Stimulated activated CD8-positive, alpha-beta memory T cell treated with anti-CD3 and anti-CD28 coated beads, Interleukin-4, amount 100 ng/mL, for 48 hours (primary cell): ENCODE measurements at regions not wholly inside any gene's neighbourhood (a gene's known extent, or its start where the extent isn't known, plus 50 kb on each side); places are given as distances from the start of the nearest gene placed in this dataset.
"Not testable (repeated sequence)": the region's sequence is repeated elsewhere in the genome, so short reads cannot be mapped to it uniquely, and the experiment has no call there.

Source experiments
- DNase-seq: peaks from one replicate; pipeline ENCODE4 v3.0.0-alpha.2; 2020

GRCh38 chr20:52004715-52005114, 186.9 kb downstream of the ZFP64 start:
- DNase-seq = no peak

GRCh38 chr20:52004018-52004417, 187.6 kb downstream of the ZFP64 start:
- no peak for DNase-seq

- DNase-seq = no peak
Measured at GRCh38 chr20:52003415-52003814, 188.2 kb downstream of the ZFP64 start.

- DNase-seq = no peak
Measured at GRCh38 chr20:52001999-52002666, 189.4 kb downstream of the ZFP64 start.

GRCh38 chr20:51997281-51997936, 194.2 kb downstream of the ZFP64 start:
- DNase-seq = not testable (repeated sequence)

- no peak for DNase-seq
Measured at GRCh38 chr20:51995551-51995951, 193.2 kb upstream of the SALL4 start.

- no peak for DNase-seq
Measured at GRCh38 chr20:51994751-51995417, 192.6 kb upstream of the SALL4 start.

GRCh38 chr20:51987812-51988211, 185.5 kb upstream of the SALL4 start:
- DNase-seq = no peak

- no peak for DNase-seq
Measured at GRCh38 chr20:51985013-51985415, 182.7 kb upstream of the SALL4 start.

- no peak for DNase-seq
Measured at GRCh38 chr20:51980277-51980676, 178.0 kb upstream of the SALL4 start.

- no peak for DNase-seq
Measured at GRCh38 chr20:51979226-51979625, 176.9 kb upstream of the SALL4 start.

- no peak for DNase-seq
Measured at GRCh38 chr20:51978070-51978501, 175.8 kb upstream of the SALL4 start.

GRCh38 chr20:51972056-51972455, 169.7 kb upstream of the SALL4 start:
- DNase-seq = no peak

- no peak for DNase-seq
Measured at GRCh38 chr20:51970858-51971257, 168.5 kb upstream of the SALL4 start.

- no peak for DNase-seq
Measured at GRCh38 chr20:51969191-51969590, 166.9 kb upstream of the SALL4 start.

- DNase-seq = no peak
Measured at GRCh38 chr20:51968151-51968550, 165.8 kb upstream of the SALL4 start.

GRCh38 chr20:51966296-51966971, 164.1 kb upstream of the SALL4 start:
- peak; percentile 32 for DNase-seq

GRCh38 chr20:51961964-51962761, 159.8 kb upstream of the SALL4 start:
- no peak for DNase-seq

- no peak for DNase-seq
Measured at GRCh38 chr20:51960047-51960675, 157.8 kb upstream of the SALL4 start.

- no peak for DNase-seq
Measured at GRCh38 chr20:51959066-51959542, 156.8 kb upstream of the SALL4 start.

- no peak for DNase-seq
Measured at GRCh38 chr20:51958099-51959065, 156.1 kb upstream of the SALL4 start.
